GM21360 (cell line): ENCODE measurements at regions not wholly inside any gene's neighbourhood (a gene's known extent, or its start where the extent isn't known, plus 50 kb on each side); places are given as distances from the start of the nearest gene placed in this dataset.

Source experiments
- ATAC-seq: cut with Tn5 transposase; IDR thresholded peaks from one replicate; pipeline ENCODE4 v1.9.1; 2021; ENCODE audit warnings: mild to moderate bottlenecking, moderate library complexity; ENCODE audit not compliant: unreplicated experiment

GRCh38 chr1:170271430-170272161 is 125.8 kb downstream of the NTMT2 start:
- ATAC-seq: no peak

- no peak for ATAC-seq
Measured at GRCh38 chr1:170273291-170274130, 127.8 kb downstream of the NTMT2 start.

GRCh38 chr1:170274131-170274501 is 128.4 kb downstream of the NTMT2 start:
- ATAC-seq: no peak

- ATAC-seq: no peak
Measured at GRCh38 chr1:170277985-170278384, 132.2 kb downstream of the NTMT2 start.

GRCh38 chr1:170284016-170284415 is 138.3 kb downstream of the NTMT2 start:
- ATAC-seq: no peak

GRCh38 chr1:170284512-170284911 is 138.8 kb downstream of the NTMT2 start:
- no peak for ATAC-seq

- ATAC-seq: no peak
Measured at GRCh38 chr1:170284951-170285350, 139.2 kb downstream of the NTMT2 start.

GRCh38 chr1:170288155-170288554 is 142.4 kb downstream of the NTMT2 start:
- ATAC-seq: no peak

- ATAC-seq: no peak
Measured at GRCh38 chr1:170290276-170290675, 144.5 kb downstream of the NTMT2 start.

- ATAC-seq: no peak
Measured at GRCh38 chr1:170290991-170291390, 145.2 kb downstream of the NTMT2 start.

GRCh38 chr1:170291516-170291915 is 145.8 kb downstream of the NTMT2 start:
- no peak for ATAC-seq

- ATAC-seq: no peak
Measured at GRCh38 chr1:170296211-170296610, 150.5 kb downstream of the NTMT2 start.

- no peak for ATAC-seq
Measured at GRCh38 chr1:170296642-170297041, 150.9 kb downstream of the NTMT2 start.

GRCh38 chr1:170301596-170301995 is 155.8 kb downstream of the NTMT2 start:
- no peak for ATAC-seq

- ATAC-seq: no peak
Measured at GRCh38 chr1:170303034-170303433, 157.3 kb downstream of the NTMT2 start.

GRCh38 chr1:170305777-170306512 is 160.2 kb downstream of the NTMT2 start:
- ATAC-seq: no peak

- no peak for ATAC-seq
Measured at GRCh38 chr1:170306513-170306910, 160.8 kb downstream of the NTMT2 start.

GRCh38 chr1:170306948-170307347 is 161.2 kb downstream of the NTMT2 start:
- ATAC-seq: no peak

- ATAC-seq: no peak
Measured at GRCh38 chr1:170307426-170307825, 161.7 kb downstream of the NTMT2 start.

- no peak for ATAC-seq
Measured at GRCh38 chr1:170309389-170310013, 163.7 kb downstream of the NTMT2 start.

GRCh38 chr1:170310014-170310405 is 164.3 kb downstream of the NTMT2 start:
- no peak for ATAC-seq
